DOHH2 (cell line): ENCODE measurements at regions not wholly inside any gene's neighbourhood (a gene's known extent, or its start where the extent isn't known, plus 50 kb on each side); places are given as distances from the start of the nearest gene placed in this dataset.

Source experiments
- H3F3A ChIP-seq: fragments of 200-600 bp; sonication (generic), shearing (Covaris generic); 2 replicates; pipeline ENCODE4 v1.6.0; 2016; ENCODE audit warnings: antibody characterized with exemption, mild to moderate bottlenecking; ENCODE audit not compliant: control insufficient read depth, insufficient read depth
- H3K27ac ChIP-seq: fragments of 200-600 bp; sonication (generic); 2 replicates; pipeline ENCODE4 v1.5.1; 2014; ENCODE audit warnings: low read depth, mild to moderate bottlenecking, low read length, moderate library complexity
- H3K27me3 ChIP-seq: fragments of 200-600 bp; sonication (generic); 2 replicates; pipeline ENCODE4 v1.6.1; 2014; ENCODE audit warnings: mild to moderate bottlenecking, low read length, mixed read lengths; ENCODE audit not compliant: control insufficient read depth
- H3K36me3 ChIP-seq: fragments of 200-600 bp; sonication (generic); 2 replicates; pipeline ENCODE4 v1.6.1; 2014; ENCODE audit warnings: mild to moderate bottlenecking, low read length, moderate library complexity, mixed read lengths; ENCODE audit not compliant: control insufficient read depth
- H3K4me1 ChIP-seq: fragments of 200-600 bp; sonication (generic); 2 replicates; pipeline ENCODE4 v1.6.1; 2014; ENCODE audit warnings: mild to moderate bottlenecking, low read length, mixed read lengths; ENCODE audit not compliant: control insufficient read depth
- H3K4me2 ChIP-seq: fragments of 200-600 bp; sonication (generic); 2 replicates; pipeline ENCODE4 v1.6.0; 2014; ENCODE audit warnings: mild to moderate bottlenecking, low read length, moderate library complexity
- H3K4me3 ChIP-seq: fragments of 200-600 bp; sonication (generic); 2 replicates; pipeline ENCODE4 v1.5.1; 2014; ENCODE audit warnings: mild to moderate bottlenecking, low read length, mixed read lengths
- H3K79me2 ChIP-seq: fragments of 200-600 bp; sonication (generic); 2 replicates; pipeline ENCODE4 v1.6.1; 2014; ENCODE audit warnings: mild to moderate bottlenecking, low read length, mixed read lengths; ENCODE audit not compliant: control insufficient read depth
- H3K9me2 ChIP-seq: fragments of 200-600 bp; sonication (generic); replicated peaks from 2 replicates; pipeline ENCODE4 v1.6.1; 2014; ENCODE audit warnings: mild to moderate bottlenecking, low read length, mixed read lengths; ENCODE audit not compliant: control insufficient read depth
- H3K9me3 ChIP-seq: fragments of 200-600 bp; sonication (generic); 2 replicates; pipeline ENCODE4 v1.6.1; 2014; ENCODE audit warnings: antibody characterized with exemption, low read length, mixed read lengths; ENCODE audit not compliant: control insufficient read depth, insufficient read depth
- H4K20me1 ChIP-seq: fragments of 200-600 bp; sonication (generic); 2 replicates; pipeline ENCODE4 v1.6.0; 2014; ENCODE audit warnings: low read depth, mild to moderate bottlenecking, antibody characterized with exemption, low read length, moderate library complexity; ENCODE audit not compliant: control insufficient read depth, insufficient read depth
- EZH2phosphoT487 ChIP-seq: fragments of 200-600 bp; sonication (generic); IDR thresholded peaks from 2 replicates; pipeline ENCODE4 v1.6.1; 2017; ENCODE audit warnings: borderline replicate concordance, mild to moderate bottlenecking, antibody characterized with exemption, low read length, moderate library complexity, mixed read lengths
- TF ChIP-seq, protein P1 (sequence below): fragments of 200-600 bp; sonication (generic); IDR thresholded peaks from one replicate; pipeline ENCODE4 v1.5.1; 2014; ENCODE audit warnings: antibody characterized with exemption, mild to moderate bottlenecking, low read depth, low read length; ENCODE audit not compliant: poor library complexity, severe bottlenecking

DNA sequence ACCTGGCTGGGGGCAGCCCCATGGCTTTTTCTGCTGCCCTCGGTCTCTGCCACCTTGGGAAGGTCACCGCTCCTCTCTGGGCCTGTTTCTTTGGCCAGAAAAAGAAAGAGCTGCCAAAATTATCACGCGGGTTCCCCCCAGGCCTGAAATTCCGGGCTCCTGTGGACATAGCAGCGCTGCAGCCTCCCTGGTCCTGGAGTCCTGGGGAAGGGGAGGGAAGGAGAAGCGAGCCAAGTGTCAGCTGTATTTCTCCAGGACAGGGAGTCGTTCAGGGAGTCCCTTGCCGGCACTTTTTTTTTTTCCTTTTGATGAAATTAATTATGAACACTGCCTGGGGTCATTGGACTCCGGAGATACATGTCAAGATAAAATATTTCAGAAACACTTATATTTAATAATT, 152.3 kb upstream of the GPR26 start:
- no peaks in the 10 kb centered on the region for H3F3A ChIP-seq
- H3K4me2 ChIP-seq = no peak overlapping the region
- no peaks in the 10 kb centered on the region for H3K4me1 ChIP-seq
- no peaks in the 10 kb centered on the region for H4K20me1 ChIP-seq
- H3K4me3 ChIP-seq = no peak overlapping the region
- H3K79me2 ChIP-seq = no peaks in the 10 kb centered on the region
- no peaks in the 10 kb centered on the region for H3K27me3 ChIP-seq
- TF ChIP-seq EZH2phosphoT487 = no peak
- TF ChIP-seq, protein P1, sequence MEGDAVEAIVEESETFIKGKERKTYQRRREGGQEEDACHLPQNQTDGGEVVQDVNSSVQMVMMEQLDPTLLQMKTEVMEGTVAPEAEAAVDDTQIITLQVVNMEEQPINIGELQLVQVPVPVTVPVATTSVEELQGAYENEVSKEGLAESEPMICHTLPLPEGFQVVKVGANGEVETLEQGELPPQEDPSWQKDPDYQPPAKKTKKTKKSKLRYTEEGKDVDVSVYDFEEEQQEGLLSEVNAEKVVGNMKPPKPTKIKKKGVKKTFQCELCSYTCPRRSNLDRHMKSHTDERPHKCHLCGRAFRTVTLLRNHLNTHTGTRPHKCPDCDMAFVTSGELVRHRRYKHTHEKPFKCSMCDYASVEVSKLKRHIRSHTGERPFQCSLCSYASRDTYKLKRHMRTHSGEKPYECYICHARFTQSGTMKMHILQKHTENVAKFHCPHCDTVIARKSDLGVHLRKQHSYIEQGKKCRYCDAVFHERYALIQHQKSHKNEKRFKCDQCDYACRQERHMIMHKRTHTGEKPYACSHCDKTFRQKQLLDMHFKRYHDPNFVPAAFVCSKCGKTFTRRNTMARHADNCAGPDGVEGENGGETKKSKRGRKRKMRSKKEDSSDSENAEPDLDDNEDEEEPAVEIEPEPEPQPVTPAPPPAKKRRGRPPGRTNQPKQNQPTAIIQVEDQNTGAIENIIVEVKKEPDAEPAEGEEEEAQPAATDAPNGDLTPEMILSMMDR = no peak
- H3K9me3 ChIP-seq = no peaks in the 10 kb centered on the region
- no peaks in the 10 kb centered on the region for H3K36me3 ChIP-seq
- H3K9me2 ChIP-seq = no peaks in the 10 kb centered on the region
- H3K27ac ChIP-seq = no peak overlapping the region

DNA sequence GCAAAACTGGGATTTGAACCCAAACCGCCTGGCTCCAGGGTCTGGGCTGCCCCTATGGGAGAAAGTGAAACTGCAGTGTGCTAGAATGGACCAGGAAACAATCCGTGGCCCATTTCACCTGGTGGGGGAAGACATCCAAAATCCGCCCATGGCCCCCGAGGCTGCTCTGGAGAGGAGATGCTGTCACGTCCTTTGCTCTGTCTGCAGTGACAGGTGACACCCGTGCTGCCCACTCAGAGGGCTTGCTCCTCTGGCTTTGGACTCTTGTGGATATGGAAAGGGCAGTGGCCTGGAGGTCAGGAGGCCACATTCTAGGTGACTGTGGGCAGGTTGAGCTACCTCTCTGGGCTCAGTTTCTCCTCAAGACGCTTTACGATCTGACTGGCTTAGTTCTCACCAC, 151.2 kb upstream of the GPR26 start:
- TF ChIP-seq, protein P1 = no peak
- no peak for TF ChIP-seq EZH2phosphoT487
- H3K4me2 ChIP-seq = no peak overlapping the region
- H3K27me3 ChIP-seq = no peaks in the 10 kb centered on the region
- no peaks in the 10 kb centered on the region for H3F3A ChIP-seq
- no peaks in the 10 kb centered on the region for H3K4me1 ChIP-seq
- H3K4me3 ChIP-seq = no peak overlapping the region
- no peaks in the 10 kb centered on the region for H4K20me1 ChIP-seq
- H3K36me3 ChIP-seq = no peaks in the 10 kb centered on the region
- no peak overlapping the region for H3K27ac ChIP-seq
- no peaks in the 10 kb centered on the region for H3K79me2 ChIP-seq
- no peaks in the 10 kb centered on the region for H3K9me2 ChIP-seq
- H3K9me3 ChIP-seq = no peaks in the 10 kb centered on the region

DNA sequence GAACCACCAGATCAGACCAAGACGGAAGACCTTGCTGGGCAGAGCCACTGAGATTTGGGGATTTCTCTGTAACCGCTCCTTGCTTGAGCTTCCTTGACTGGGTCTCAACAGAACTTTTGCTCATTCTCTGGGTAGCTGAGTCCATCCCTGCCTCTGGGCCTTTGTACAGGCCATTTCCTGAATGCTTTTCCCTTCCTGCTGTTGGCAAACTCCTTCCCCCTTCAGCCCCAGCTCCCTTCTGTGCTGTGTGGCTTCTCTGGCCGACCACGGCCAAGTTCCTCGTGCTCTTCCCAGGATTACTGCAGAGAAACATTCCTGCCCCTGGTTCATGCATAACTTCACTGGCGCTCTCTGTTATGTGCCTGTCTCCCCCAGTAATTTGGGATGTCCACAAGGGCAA, 150.5 kb upstream of the GPR26 start:
- no peaks in the 10 kb centered on the region for H3F3A ChIP-seq
- H3K79me2 ChIP-seq = no peaks in the 10 kb centered on the region
- H3K36me3 ChIP-seq = no peaks in the 10 kb centered on the region
- no peaks in the 10 kb centered on the region for H3K4me1 ChIP-seq
- no peaks in the 10 kb centered on the region for H4K20me1 ChIP-seq
- no peak overlapping the region for H3K4me2 ChIP-seq
- TF ChIP-seq, protein P1 = no peak
- no peak for TF ChIP-seq EZH2phosphoT487
- no peak overlapping the region for H3K4me3 ChIP-seq
- H3K9me3 ChIP-seq = no peaks in the 10 kb centered on the region
- H3K9me2 ChIP-seq = no peaks in the 10 kb centered on the region
- H3K27me3 ChIP-seq = no peaks in the 10 kb centered on the region
- H3K27ac ChIP-seq = no peak overlapping the region

DNA sequence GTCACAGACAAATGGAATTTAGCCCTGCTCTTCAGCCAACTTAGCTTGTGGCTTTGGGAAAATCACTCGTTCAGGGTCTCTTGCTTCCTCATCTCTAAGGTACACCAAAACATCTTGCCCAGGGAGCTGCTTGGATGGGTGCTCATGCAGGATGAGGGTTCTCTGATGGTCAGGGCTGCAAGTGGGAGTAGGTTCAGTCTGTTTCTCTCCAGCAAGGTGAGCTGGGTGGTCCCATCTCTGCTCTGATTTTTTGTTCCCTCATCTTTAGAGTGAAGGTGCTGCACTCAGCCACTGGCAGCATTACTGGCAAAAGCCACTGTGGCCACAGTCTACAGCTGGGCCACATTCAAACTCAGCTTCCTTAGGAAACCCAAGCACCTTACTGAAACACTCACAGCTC, 149.9 kb upstream of the GPR26 start:
- H3K79me2 ChIP-seq = no peaks in the 10 kb centered on the region
- no peaks in the 10 kb centered on the region for H3K4me1 ChIP-seq
- TF ChIP-seq, protein P1 = no peak
- TF ChIP-seq EZH2phosphoT487 = no peak
- H3K4me2 ChIP-seq = no peak overlapping the region
- no peak overlapping the region for H3K4me3 ChIP-seq
- no peaks in the 10 kb centered on the region for H3K36me3 ChIP-seq
- no peaks in the 10 kb centered on the region for H3K27me3 ChIP-seq
- no peaks in the 10 kb centered on the region for H3K9me3 ChIP-seq
- no peaks in the 10 kb centered on the region for H4K20me1 ChIP-seq
- H3F3A ChIP-seq = no peaks in the 10 kb centered on the region
- no peaks in the 10 kb centered on the region for H3K9me2 ChIP-seq
- H3K27ac ChIP-seq = no peak overlapping the region
